OCI-LY3 (cell line): ENCODE measurements at regions not wholly inside any gene's neighbourhood (a gene's known extent, or its start where the extent isn't known, plus 50 kb on each side); places are given as distances from the start of the nearest gene placed in this dataset.

Experiments
- H2AFZ ChIP-seq: fragments of 200-600, 300-600 bp; shearing (Covaris generic); 2 replicates; pipeline ENCODE4 v1.6.0; 2014; ENCODE audit warnings: antibody characterized with exemption, low read depth, low read length
- H3K27ac ChIP-seq: fragments of 200-600, 300-600 bp; sonication (generic); 2 replicates; pipeline ENCODE4 v1.5.1; 2014; ENCODE audit warnings: mild to moderate bottlenecking, low read length, moderate library complexity, mixed read lengths
- H3K27me3 ChIP-seq: fragments of 200-600, 300-600 bp; sonication (generic); 2 replicates; pipeline ENCODE4 v1.6.1; 2014; ENCODE audit warnings: low read depth, low read length, mixed read lengths
- H3K36me3 ChIP-seq: fragments of 200-600, 300-600 bp; sonication (generic); replicated peaks from 2 replicates; pipeline ENCODE3; 2014; ENCODE audit warnings: low read depth, low read length, mixed read lengths
- H3K4me1 ChIP-seq: fragments of 300-600, 200-600 bp; sonication (generic); 2 replicates; pipeline ENCODE4 v1.6.1; 2014; ENCODE audit warnings: low read length, mixed read lengths
- H3K4me2 ChIP-seq: fragments of 200-600, 300-600 bp; sonication (generic); 2 replicates; pipeline ENCODE4 v1.6.1; 2014; ENCODE audit warnings: low read length, mixed read lengths
- H3K4me3 ChIP-seq: fragments of 300-600, 200-600 bp; sonication (generic); 2 replicates; pipeline ENCODE4 v1.5.1; 2014; ENCODE audit warnings: antibody characterized with exemption, mild to moderate bottlenecking, low read length, moderate library complexity
- H3K79me2 ChIP-seq: fragments of 300-600, 200-600 bp; shearing (Covaris generic); 2 replicates; pipeline ENCODE4 v1.6.1; 2014; ENCODE audit warnings: mild to moderate bottlenecking, low read length, mixed read lengths
- H3K9ac ChIP-seq: fragments of 300-600, 200-600 bp; shearing (Covaris generic); 2 replicates; pipeline ENCODE4 v1.6.0; 2014; ENCODE audit warnings: mild to moderate bottlenecking, low read length, moderate library complexity
- H3K9me3 ChIP-seq: fragments of 200-600, 300-600 bp; shearing (Covaris generic); 2 replicates; pipeline ENCODE4 v1.6.1; 2014; ENCODE audit warnings: low read length, mixed read lengths; ENCODE audit not compliant: insufficient read depth
- H4K20me1 ChIP-seq: fragments of 200-600, 300-600 bp; sonication (generic); 2 replicates; pipeline ENCODE4 v1.6.1; 2016; ENCODE audit warnings: low read length, mixed read lengths; ENCODE audit not compliant: insufficient read depth
- EZH2phosphoT487 ChIP-seq: fragments of 200-600 bp; shearing (Covaris generic); IDR thresholded peaks from 2 replicates; pipeline ENCODE4 v1.6.1; 2018; ENCODE audit warnings: antibody characterized with exemption, mixed run types, low read depth
- TF ChIP-seq, protein P1 (sequence below): fragments of 200-600, 300-600 bp; sonication (generic); IDR thresholded peaks from 2 replicates; pipeline ENCODE4 v1.5.1; 2014; ENCODE audit warnings: antibody characterized with exemption, low read length, low read depth

DNA sequence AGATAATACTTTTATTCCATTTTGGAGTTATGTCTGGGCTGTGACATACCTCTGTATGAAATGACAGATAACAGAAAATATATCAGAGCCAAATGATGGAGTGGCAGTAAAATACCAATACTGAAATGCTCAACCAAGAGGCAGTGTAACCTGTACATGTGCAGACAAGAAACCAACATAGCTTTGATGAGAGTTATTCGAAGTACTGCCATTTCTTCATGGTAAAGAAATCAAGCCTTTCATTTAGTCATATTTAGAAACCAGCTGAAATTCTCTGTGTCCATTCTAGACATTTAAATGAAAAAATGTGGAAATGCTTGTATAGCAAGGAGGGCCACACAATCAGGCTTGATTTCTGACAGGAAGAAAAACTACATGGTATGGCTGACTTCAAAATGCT, 127.1 kb upstream of the PTPRZ1 start:
- no peak overlapping the region for H3K4me2 ChIP-seq
- H3K4me3 ChIP-seq: no peak overlapping the region
- no peaks in the 10 kb centered on the region for H4K20me1 ChIP-seq
- no peaks in the 10 kb centered on the region for H3K27me3 ChIP-seq
- TF ChIP-seq EZH2phosphoT487: no peak
- TF ChIP-seq, protein P1, sequence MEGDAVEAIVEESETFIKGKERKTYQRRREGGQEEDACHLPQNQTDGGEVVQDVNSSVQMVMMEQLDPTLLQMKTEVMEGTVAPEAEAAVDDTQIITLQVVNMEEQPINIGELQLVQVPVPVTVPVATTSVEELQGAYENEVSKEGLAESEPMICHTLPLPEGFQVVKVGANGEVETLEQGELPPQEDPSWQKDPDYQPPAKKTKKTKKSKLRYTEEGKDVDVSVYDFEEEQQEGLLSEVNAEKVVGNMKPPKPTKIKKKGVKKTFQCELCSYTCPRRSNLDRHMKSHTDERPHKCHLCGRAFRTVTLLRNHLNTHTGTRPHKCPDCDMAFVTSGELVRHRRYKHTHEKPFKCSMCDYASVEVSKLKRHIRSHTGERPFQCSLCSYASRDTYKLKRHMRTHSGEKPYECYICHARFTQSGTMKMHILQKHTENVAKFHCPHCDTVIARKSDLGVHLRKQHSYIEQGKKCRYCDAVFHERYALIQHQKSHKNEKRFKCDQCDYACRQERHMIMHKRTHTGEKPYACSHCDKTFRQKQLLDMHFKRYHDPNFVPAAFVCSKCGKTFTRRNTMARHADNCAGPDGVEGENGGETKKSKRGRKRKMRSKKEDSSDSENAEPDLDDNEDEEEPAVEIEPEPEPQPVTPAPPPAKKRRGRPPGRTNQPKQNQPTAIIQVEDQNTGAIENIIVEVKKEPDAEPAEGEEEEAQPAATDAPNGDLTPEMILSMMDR: no peak
- H3K36me3 ChIP-seq: no peaks in the 10 kb centered on the region
- H3K79me2 ChIP-seq: no peaks in the 10 kb centered on the region
- H3K27ac ChIP-seq: no peak overlapping the region
- no peaks in the 10 kb centered on the region for H3K9me3 ChIP-seq
- H3K4me1 ChIP-seq: no peaks in the 10 kb centered on the region
- H3K9ac ChIP-seq: no peak overlapping the region
- no peak overlapping the region for H2AFZ ChIP-seq

DNA sequence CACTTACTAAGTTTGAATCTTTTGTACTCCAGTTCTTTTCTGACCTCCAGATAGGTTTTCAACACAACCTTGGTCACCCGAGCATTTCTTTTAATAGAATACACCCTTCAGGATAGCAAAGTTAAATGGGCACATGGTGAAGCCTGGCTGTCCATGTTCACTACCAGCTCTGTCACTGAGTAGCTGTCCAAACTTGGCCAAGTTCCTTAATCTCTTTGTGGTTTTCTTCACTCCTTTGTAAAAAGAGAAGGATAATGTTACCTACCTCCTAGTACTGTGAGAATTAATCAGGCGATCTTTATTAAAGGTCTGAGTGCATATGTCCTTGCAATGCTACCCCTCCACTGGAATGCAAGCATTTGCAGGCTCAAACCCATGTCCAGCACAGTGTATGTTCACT, 128.1 kb upstream of the PTPRZ1 start:
- H3K9ac ChIP-seq: no peak overlapping the region
- H4K20me1 ChIP-seq: no peaks in the 10 kb centered on the region
- no peaks in the 10 kb centered on the region for H3K27me3 ChIP-seq
- H3K4me2 ChIP-seq: no peak overlapping the region
- no peaks in the 10 kb centered on the region for H3K79me2 ChIP-seq
- H3K27ac ChIP-seq: no peak overlapping the region
- TF ChIP-seq, protein P1: no peak
- TF ChIP-seq EZH2phosphoT487: no peak
- H3K4me3 ChIP-seq: no peak overlapping the region
- no peaks in the 10 kb centered on the region for H3K4me1 ChIP-seq
- H3K9me3 ChIP-seq: no peaks in the 10 kb centered on the region
- no peak overlapping the region for H2AFZ ChIP-seq
- H3K36me3 ChIP-seq: no peaks in the 10 kb centered on the region

DNA sequence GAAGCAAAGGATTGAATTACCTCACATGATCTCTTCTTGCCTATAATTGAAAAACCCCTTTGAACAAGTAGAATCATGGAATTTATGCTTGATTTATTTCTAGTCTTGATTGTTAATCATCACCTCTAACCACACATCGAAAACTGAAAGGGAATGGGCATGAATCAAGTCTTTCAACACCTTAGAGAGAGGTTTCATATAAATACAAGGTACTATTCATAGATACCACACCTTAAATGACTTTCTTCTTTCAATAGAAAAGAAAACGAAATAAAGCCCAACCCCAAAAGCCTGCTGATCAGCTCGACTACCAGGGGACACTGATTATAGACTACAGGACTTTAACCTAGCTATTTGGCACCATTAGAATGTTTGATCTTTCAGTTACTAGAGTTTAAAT, 128.6 kb upstream of the PTPRZ1 start:
- no peak overlapping the region for H3K4me3 ChIP-seq
- no peak for TF ChIP-seq EZH2phosphoT487
- TF ChIP-seq, protein P1: no peak

DNA sequence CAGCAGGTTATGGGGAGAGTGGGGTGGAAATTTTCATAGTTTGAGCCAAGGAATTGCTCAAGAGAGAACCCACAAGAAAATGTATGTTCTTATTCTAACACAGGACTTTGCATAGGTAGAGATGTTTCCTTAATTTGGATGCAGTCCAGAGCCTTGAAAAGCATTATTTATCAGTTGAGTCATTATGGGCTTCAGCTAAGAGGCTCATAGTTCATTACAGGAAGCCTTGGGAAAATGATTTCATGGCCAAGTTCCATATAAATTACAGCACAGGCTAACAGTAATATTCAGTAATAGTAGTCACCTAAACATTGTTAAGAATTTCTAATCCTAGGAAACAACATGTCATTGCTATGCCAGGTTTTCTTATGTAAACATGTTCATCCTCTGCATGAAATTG, 131.1 kb upstream of the PTPRZ1 start:
- H3K27ac ChIP-seq: no peak overlapping the region
- TF ChIP-seq EZH2phosphoT487: no peak
- TF ChIP-seq, protein P1: no peak
- no peak overlapping the region for H3K9ac ChIP-seq
- no peaks in the 10 kb centered on the region for H3K4me1 ChIP-seq
- H4K20me1 ChIP-seq: no peaks in the 10 kb centered on the region
- H3K4me2 ChIP-seq: no peak overlapping the region
- no peaks in the 10 kb centered on the region for H3K27me3 ChIP-seq
- H3K9me3 ChIP-seq: no peaks in the 10 kb centered on the region
- H3K36me3 ChIP-seq: no peaks in the 10 kb centered on the region
- H2AFZ ChIP-seq: no peak overlapping the region
- no peaks in the 10 kb centered on the region for H3K79me2 ChIP-seq
- no peak overlapping the region for H3K4me3 ChIP-seq

More for the DNA sequence above, 128.6 kb upstream of the PTPRZ1 start:
- H3K36me3 ChIP-seq: no peaks in the 10 kb centered on the region
- no peak overlapping the region for H3K4me2 ChIP-seq
- no peak overlapping the region for H2AFZ ChIP-seq
- no peak overlapping the region for H3K9ac ChIP-seq
- H3K9me3 ChIP-seq: no peaks in the 10 kb centered on the region
- no peaks in the 10 kb centered on the region for H3K4me1 ChIP-seq
- H3K27ac ChIP-seq: no peak overlapping the region
- H4K20me1 ChIP-seq: no peaks in the 10 kb centered on the region
- H3K27me3 ChIP-seq: no peaks in the 10 kb centered on the region
- no peaks in the 10 kb centered on the region for H3K79me2 ChIP-seq
